Right ventricle myocardium superior (tissue), 1 donor: ENCODE measurements at regions not wholly inside any gene's neighbourhood (a gene's known extent, or its start where the extent isn't known, plus 50 kb on each side); places are given as distances from the start of the nearest gene placed in this dataset.

Experiments
- ATAC-seq: fragments of 200-7000 bp; cut with Tn5 transposase; one replicate; pipeline ENCODE4 v1.9.1; 2020; ENCODE audit warnings: mild to moderate bottlenecking; ENCODE audit not compliant: poor library complexity
- DNase-seq: peaks from one replicate; pipeline ENCODE4 v3.0.0-alpha.2; 2020
- intact Hi-C: fragments of 100-400 bp; cut with DNase I; formaldehyde crosslinking; loops from one replicate; pipeline ENCODE4 v1.11.2; 2022
- donor health status: DM: no; HTN: yes; CAD: no; lungs with severe emphysema.

GRCh38 chr11:133601641-133602040 is 69.3 kb upstream of the OPCML start:
- intact Hi-C loops = no loop called here
- ATAC-seq (no peak), DNase-seq (no peak)

GRCh38 chr11:133600786-133601185 is 68.5 kb upstream of the OPCML start:
- intact Hi-C loops = no loop called here
- ATAC-seq = no peak
- no peak for DNase-seq

GRCh38 chr11:133600306-133600705 is 68.0 kb upstream of the OPCML start:
- no peak for ATAC-seq
- intact Hi-C loops = no loop called here

DNA sequence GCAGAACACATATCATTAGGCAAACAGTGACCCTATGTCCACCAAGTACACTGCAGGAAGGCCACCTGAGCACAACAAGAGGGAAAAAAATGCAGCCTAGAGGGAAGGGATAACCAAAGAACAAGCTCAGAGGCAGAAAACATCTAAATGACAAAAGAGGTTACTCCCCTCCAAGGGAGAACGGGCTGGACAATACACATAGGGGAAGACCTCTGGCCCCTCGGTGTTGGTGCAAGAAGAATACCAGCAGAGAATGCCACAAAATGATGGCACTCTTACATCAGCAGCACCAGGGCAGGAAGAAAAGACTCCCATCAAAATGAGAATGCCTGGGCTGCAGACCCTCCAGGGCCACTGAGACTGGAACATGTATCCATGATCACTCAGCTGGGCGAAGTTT is 66.6 kb upstream of the OPCML start:
- intact Hi-C loops = no loop called here
- no peak for DNase-seq
- ATAC-seq = no peak

More at GRCh38 chr11:133600306-133600705, 68.0 kb upstream of the OPCML start:
- no peak for DNase-seq

DNA sequence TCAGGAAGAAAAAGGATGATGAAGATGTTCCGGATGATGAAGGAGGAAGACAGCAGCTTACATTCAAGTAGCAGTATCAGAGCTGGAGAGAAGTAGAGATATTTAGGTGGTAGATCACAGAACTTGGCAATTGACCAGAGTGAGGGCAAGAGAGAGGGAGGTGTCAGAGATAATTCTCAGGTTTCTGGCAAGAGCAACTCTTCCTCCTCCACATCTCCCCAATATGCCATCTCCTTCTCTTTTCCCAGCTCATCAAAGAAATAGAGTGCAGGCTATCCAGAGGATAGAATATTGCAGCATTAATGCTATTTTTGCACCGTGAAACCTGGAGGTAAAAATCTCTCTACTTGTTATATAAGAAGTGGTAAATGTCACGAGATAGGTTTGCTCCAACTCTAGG is 64.9 kb upstream of the OPCML start:
- intact Hi-C loops = no loop called here
- DNase-seq (no peak), ATAC-seq (no peak)

DNA sequence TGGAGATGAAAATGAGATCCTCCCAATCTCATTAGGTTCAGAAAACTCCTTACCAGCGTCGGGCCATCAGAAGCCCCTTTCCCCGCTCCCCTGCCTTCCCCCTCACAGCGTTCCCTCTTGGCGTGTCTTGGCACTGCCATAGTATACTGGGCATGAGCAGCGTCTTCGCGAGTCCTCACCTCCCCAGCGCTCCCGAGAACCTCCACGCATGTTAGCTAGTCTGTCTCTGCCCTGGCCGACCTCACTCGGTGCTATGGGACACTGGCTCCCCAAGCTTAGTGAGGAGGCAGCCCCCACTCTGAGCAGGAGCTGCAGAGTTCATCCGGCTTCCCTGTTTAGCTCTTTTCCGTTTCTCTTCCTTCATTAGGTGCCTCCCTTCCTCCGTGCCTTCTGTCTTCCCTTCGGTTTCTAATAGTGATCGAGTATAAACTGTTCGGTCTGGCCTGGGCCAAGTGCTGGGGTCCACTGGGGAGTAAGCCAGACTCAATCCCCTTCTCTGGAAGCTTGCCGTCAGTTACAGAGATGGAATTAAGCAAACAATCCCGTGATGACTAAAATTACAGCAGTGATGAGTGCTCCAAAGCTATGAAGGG is 63.8 kb upstream of the OPCML start:
- intact Hi-C loops = no loop called here
- ATAC-seq (no peak), DNase-seq (no peak)

DNA sequence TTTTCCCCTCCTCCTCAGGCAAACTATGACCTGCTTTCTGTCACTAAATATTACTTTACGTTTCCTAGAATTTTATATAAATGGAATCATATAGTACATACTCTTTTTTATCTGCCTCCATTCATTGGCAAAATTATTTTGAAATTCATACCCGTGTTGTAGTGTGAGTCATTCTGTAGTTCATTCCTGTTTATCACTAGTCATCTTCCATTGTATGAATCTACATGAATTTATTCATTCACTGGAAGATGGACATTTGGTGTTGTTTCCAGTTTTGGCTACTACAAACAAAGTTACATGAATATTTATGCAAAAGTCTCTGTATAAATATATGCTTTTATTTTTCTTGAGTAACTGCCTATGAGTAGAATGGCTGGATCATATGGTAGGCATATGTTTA is 60.7 kb upstream of the OPCML start:
- intact Hi-C loops = no loop called here
- ATAC-seq = no peak
- no peak for DNase-seq

GRCh38 chr11:133586903-133587517 is 54.7 kb upstream of the OPCML start:
- intact Hi-C loops = no loop called here
- ATAC-seq = no peak
- DNase-seq = no peak

GRCh38 chr11:133582750-133583149 is 50.4 kb upstream of the OPCML start:
- DNase-seq (no peak), ATAC-seq (no peak)
- intact Hi-C loops = no loop called here

GRCh38 chr11:133582326-133582725 is 50.0 kb upstream of the OPCML start:
- ATAC-seq = no peak
- no peak for DNase-seq
- intact Hi-C loops = no loop called here
